GM19468 (cell line): ENCODE measurements at regions not wholly inside any gene's neighbourhood (a gene's known extent, or its start where the extent isn't known, plus 50 kb on each side); places are given as distances from the start of the nearest gene placed in this dataset.

ENCODE experiments used
- ATAC-seq: cut with Tn5 transposase; IDR thresholded peaks from one replicate; pipeline ENCODE4 v1.9.1; 2021; ENCODE audit warnings: mild to moderate bottlenecking, moderate library complexity, moderate number of reproducible peaks; ENCODE audit not compliant: unreplicated experiment; ENCODE audit errors: extremely low read depth

- no peak for ATAC-seq
Measured at GRCh38 chrX:9308426-9308825, 156.4 kb upstream of the TBL1X start.

- ATAC-seq: no peak
Measured at GRCh38 chrX:9310616-9311015, 154.2 kb upstream of the TBL1X start.

GRCh38 chrX:9311421-9312160, 153.3 kb upstream of the TBL1X start:
- ATAC-seq: no peak

GRCh38 chrX:9312922-9313867, 151.7 kb upstream of the TBL1X start:
- no peak for ATAC-seq

- ATAC-seq: no peak
Measured at GRCh38 chrX:9315086-9315485, 149.8 kb upstream of the TBL1X start.

- no peak for ATAC-seq
Measured at GRCh38 chrX:9316096-9316495, 148.8 kb upstream of the TBL1X start.

GRCh38 chrX:9317176-9317575, 147.7 kb upstream of the TBL1X start:
- ATAC-seq: no peak

GRCh38 chrX:9318213-9318612, 146.6 kb upstream of the TBL1X start:
- ATAC-seq: no peak

- no peak for ATAC-seq
Measured at GRCh38 chrX:9318766-9319165, 146.1 kb upstream of the TBL1X start.

- ATAC-seq: no peak
Measured at GRCh38 chrX:9320940-9321339, 143.9 kb upstream of the TBL1X start.

- no peak for ATAC-seq
Measured at GRCh38 chrX:9324676-9325075, 140.2 kb upstream of the TBL1X start.

- ATAC-seq: no peak
Measured at GRCh38 chrX:9326369-9326768, 138.5 kb upstream of the TBL1X start.

- no peak for ATAC-seq
Measured at GRCh38 chrX:9327086-9327746, 137.6 kb upstream of the TBL1X start.

- no peak for ATAC-seq
Measured at GRCh38 chrX:9327747-9328145, 137.1 kb upstream of the TBL1X start.

- no peak for ATAC-seq
Measured at GRCh38 chrX:9329056-9329455, 135.8 kb upstream of the TBL1X start.

- ATAC-seq: no peak
Measured at GRCh38 chrX:9330249-9330982, 134.4 kb upstream of the TBL1X start.

- no peak for ATAC-seq
Measured at GRCh38 chrX:9333873-9334560, 130.8 kb upstream of the TBL1X start.

- ATAC-seq: no peak
Measured at GRCh38 chrX:9335251-9335650, 129.6 kb upstream of the TBL1X start.

GRCh38 chrX:9336456-9336855, 128.4 kb upstream of the TBL1X start:
- no peak for ATAC-seq

GRCh38 chrX:9337046-9337445, 127.8 kb upstream of the TBL1X start:
- ATAC-seq: no peak
